ENCODE measurements at regions not wholly inside any gene's neighbourhood (a gene's known extent, or its start where the extent isn't known, plus 50 kb on each side); places are given as distances from the start of the nearest gene placed in this dataset.

DNA sequence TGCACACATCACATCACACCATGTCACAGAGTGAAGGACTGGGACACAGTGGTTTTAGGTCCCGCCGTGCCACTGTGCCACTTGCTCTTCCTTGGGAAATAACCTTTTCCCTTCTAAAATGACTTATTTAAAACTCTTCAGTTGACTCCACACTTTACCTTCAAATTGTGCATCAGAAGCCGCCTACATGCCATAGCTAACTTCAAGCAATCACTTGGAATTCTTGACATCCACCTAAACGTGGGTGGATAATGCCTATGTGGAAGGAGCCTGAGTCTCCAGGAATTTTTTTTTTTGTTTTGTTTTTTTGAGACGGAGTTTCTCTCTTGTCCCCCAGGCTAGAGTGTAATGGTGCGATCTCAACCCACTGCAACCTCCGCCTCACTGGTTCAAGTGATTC lies 777.4 kb upstream of the TENM3 start:
- in situ Hi-C loops (cut with HindIII; ENCODE audit: low pct_ligation_motif_present, low pct_unique_long_range_greater_than_20kb, low sequenced_read_pairs) = no loop called here

DNA sequence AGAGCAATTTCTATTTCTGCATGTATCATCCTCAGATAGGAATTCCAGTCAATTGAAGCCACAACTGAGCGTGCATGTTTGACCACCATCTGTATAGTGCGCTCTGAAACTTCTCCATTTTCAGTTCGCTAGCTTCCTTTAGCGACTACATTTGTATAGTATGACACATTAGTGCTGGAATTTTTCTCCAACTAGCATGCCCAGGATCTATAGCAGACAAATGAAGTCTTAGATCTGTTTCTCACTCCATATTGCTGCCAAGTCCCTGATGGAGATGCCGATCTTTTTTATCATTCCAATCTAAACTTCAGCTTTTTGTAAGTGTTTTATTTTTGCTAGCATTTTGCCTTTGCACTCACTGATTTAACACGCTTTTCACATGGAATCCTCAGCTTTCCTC lies 774.8 kb upstream of the TENM3 start:
- in situ Hi-C loops (cut with HindIII; ENCODE audit: low pct_ligation_motif_present, low pct_unique_long_range_greater_than_20kb, low sequenced_read_pairs) = no loop called here
- DNase-seq = no peak

More for the DNA sequence above, 777.4 kb upstream of the TENM3 start:
- DNase-seq = no peak

DNA sequence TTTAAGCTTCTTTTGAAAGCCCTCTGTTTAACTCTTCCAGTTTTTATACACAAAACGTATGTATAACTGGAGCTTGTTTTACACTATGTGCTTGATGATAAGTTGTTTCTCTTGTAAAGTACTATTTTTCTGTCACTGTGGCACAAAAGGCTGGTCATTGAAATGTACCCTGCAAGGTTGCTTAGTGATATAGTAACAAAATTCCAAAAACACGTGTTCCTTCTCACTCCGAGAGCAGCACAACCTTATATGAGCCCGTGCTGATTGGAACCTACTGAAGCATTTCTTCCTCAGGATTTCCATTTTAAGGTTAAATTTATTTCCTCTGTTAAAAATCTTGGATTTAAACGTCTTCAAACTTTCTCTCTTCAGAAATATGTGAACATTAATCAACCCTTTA lies 772.9 kb upstream of the TENM3 start:
- DNase-seq = no peak
- in situ Hi-C loops (cut with HindIII; ENCODE audit: low pct_ligation_motif_present, low pct_unique_long_range_greater_than_20kb, low sequenced_read_pairs) = no loop called here

DNA sequence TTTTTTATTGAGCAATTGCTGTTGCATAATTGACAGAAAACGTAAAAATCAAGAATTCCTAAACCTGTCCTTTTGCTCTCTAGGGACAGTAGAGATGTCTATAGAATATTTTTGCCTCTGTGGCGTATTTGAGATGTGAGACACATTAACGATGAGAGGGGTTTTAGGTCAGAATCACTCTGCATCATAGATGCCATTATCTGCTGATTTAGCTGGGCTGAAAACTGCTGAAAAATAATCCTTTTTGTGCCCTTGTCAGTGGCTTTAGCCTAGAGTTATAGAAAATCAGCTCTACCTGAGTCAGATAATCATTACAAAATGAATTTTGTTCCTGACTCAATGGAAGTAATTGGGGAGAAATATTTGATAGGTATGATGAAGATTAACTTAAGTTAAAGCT lies 767.8 kb upstream of the TENM3 start:
- in situ Hi-C loops (cut with HindIII; ENCODE audit: low pct_ligation_motif_present, low pct_unique_long_range_greater_than_20kb, low sequenced_read_pairs) = no loop called here
- DNase-seq = no peak

DNA sequence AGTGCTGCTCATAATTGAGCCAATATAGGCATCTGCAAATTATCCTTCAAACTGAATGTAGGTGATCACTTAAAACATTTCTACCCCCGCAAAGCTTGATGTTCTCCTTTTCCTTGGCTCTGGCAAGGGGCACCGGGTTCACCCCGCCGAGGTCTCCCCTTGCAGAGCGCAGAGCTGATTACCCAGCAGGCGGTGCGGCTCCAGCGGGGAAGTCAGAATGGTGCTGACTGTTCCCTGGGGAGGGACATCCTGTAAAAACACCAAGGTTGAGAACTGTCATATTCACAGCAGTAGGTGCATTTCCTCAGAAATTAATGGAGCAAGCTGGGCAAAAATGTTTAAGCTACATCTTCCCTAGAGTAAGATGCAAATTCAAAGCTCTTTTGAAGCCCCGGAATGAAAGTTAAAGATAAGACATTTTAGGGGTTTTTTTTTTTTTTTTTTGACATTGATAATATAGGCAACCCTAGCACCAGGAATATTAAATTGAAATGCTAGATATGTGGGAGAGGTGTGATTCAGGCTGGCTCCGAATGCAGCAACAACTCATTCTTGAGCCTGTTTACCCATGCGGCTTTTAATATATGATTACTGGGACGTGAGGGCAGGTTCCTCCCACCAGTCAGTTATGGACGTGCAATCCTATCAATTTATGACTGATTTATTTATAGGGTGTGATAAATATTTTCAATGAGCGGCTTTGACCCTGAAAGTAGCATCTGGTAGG lies 767.3 kb upstream of the TENM3 start:
- in situ Hi-C loops (cut with HindIII; ENCODE audit: low pct_ligation_motif_present, low pct_unique_long_range_greater_than_20kb, low sequenced_read_pairs) = no loop called here
- DNase-seq = no peak

DNA sequence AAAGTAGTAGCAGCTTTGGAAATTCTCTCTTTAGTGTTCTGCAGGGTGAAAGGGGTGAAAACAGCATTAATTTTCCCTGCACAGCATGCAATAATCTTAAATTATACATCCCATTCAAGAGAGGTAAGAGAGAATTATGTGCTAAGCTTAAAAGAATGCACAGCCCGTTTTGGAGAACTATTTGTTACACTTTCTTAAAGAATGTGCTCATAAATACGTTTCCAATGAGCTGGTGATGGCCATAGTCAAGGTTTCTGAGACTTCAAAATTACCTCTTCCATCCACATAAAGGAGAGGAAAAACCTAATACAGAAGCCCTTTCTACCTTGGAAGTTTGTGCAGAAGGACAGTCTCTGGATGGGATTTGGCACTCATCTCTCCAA lies 766.7 kb upstream of the TENM3 start:
- no peak for DNase-seq
- in situ Hi-C loops (cut with HindIII; ENCODE audit: low pct_ligation_motif_present, low pct_unique_long_range_greater_than_20kb, low sequenced_read_pairs) = no loop called here

DNA sequence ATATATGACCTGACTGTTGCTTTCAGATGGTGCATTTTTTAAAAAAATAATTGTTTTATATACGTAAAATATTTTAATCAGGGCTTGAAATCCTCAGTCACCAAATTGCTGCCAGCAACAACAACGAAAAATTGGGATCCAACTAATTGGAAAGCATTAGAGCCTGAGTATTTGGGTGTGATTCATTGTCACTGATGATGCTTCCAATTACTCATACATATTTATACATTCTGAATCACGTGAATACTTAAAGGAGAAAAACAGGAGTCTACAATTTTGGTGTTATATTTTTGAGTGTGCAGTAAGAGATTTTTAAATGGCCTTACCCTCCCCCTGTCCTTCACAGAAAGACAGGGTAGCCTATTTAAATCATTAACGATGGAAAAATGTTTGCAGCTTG lies 765.6 kb upstream of the TENM3 start:
- in situ Hi-C loops (cut with HindIII; ENCODE audit: low pct_ligation_motif_present, low pct_unique_long_range_greater_than_20kb, low sequenced_read_pairs) = no loop called here
- DNase-seq = no peak

DNA sequence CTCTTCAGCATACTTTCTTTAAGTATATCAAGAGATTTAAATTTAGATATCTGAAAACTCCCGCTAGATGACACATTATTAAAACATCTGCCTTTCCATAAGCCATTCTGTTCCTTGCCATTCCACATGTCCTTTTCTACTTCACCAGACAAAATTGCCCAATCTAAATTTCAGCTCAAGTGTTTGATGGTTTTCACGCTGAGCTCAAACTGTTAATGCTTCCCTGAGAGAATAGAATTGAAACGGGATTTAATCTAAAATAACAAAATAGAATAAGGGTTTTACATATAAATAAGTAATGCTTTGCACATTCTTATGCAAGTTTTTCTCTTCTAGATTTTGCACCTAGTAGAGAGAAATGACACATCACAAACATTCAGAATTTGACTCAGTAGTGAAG lies 764.5 kb upstream of the TENM3 start:
- no peak for DNase-seq
- in situ Hi-C loops (cut with HindIII; ENCODE audit: low pct_ligation_motif_present, low pct_unique_long_range_greater_than_20kb, low sequenced_read_pairs) = no loop called here

DNA sequence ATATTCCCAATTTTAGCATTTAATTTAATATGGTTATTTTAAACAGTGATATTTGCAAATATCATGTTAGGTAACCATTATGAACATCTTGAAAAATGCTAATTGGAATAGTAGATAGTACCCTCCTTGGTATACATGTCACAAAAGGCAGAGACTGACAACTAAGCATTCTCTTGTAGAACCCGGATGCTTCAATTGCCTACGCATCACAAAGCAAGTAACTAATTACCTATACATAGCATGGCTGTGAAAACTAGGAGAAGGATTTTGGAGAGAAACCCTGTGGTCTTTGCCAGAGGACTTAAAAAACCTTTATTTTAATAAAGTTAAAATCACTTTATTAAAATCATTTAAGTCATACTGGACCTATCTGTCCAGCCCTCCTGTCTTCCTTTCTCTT lies 764.1 kb upstream of the TENM3 start:
- no peak for DNase-seq
- in situ Hi-C loops (cut with HindIII; ENCODE audit: low pct_ligation_motif_present, low pct_unique_long_range_greater_than_20kb, low sequenced_read_pairs) = no loop called here

DNA sequence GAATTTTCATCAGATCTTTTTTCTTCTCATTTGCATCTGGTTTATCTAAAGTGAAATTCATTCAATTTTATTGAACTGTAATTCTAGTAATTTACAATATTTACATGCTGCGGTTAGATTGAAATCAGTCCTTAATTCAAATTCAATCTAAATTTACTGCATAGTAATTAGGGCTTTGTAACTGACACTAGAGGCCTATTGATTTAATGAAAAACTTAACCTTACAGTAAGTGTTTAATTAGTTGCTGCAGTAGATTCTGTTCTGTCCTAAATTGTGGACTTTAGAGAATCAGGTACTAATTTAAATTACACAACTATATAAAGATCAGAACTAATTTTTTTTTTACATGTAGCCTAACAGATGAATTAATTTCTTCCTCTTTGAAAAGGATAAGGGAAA lies 758.8 kb upstream of the TENM3 start:
- in situ Hi-C loops (cut with HindIII; ENCODE audit: low pct_ligation_motif_present, low pct_unique_long_range_greater_than_20kb, low sequenced_read_pairs) = no loop called here
- no peak for DNase-seq

DNA sequence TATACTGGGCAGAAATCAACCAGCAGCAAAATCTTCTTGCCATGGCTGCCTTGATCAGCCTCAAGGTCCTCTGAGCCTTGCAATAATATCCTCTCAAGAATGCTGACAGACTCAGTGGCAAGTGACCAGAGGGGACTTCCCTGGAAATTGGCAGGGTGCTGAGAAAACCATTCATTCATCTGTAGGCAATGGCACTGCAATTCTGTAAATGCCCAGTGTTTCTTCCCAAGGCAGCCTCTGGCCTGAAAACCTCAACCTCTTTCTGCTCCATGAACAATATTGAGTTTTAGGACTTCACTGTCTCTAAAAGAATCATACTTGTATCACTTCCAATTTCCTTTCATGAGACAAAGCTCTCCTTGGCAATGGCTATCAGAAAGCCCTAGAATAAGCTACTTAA lies 754.3 kb upstream of the TENM3 start:
- DNase-seq = no peak
- in situ Hi-C loops (cut with HindIII; ENCODE audit: low pct_ligation_motif_present, low pct_unique_long_range_greater_than_20kb, low sequenced_read_pairs) = no loop called here

DNA sequence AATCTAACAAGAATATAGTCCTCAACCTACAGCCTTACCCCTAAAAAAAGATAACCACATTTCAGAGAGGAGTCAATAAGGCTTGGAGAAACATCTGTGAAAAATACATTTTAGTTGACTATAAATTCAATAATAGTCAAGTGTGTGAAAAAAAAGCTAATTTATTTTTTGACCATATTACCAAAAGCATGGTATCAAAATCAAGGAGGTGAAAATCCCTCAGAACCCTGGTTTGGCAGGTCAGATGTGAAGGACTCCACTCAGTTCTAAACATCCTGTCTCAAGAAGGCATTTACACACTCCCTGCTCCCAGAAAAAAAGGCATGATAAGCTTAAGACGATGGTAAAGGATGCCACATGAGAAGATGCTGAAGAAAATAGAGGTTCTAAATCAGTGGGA lies 745.1 kb upstream of the TENM3 start:
- in situ Hi-C loops (cut with HindIII; ENCODE audit: low pct_ligation_motif_present, low pct_unique_long_range_greater_than_20kb, low sequenced_read_pairs) = no loop called here
- DNase-seq = no peak

DNA sequence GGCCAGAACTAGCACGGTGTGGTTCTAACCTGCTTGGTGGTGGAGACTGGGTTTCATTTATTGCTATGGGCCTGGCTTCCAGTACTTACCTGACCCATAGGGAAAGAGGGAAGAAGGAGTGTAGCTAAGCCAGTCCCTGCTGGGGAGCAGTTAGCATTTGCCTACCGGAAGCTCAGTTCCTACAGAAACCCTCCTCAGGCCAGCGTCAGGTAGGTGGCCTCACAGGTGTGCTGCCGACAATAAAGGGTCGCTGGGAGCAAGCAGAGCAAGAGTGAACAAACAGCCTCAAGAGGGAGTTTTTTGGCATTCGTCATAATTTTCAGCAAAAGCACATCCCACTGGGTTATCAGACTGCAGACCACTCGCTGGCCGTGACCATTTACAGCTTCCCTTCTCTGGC lies 740.6 kb upstream of the TENM3 start:
- no peak for DNase-seq
- in situ Hi-C loops (cut with HindIII; ENCODE audit: low pct_ligation_motif_present, low pct_unique_long_range_greater_than_20kb, low sequenced_read_pairs) = no loop called here

DNA sequence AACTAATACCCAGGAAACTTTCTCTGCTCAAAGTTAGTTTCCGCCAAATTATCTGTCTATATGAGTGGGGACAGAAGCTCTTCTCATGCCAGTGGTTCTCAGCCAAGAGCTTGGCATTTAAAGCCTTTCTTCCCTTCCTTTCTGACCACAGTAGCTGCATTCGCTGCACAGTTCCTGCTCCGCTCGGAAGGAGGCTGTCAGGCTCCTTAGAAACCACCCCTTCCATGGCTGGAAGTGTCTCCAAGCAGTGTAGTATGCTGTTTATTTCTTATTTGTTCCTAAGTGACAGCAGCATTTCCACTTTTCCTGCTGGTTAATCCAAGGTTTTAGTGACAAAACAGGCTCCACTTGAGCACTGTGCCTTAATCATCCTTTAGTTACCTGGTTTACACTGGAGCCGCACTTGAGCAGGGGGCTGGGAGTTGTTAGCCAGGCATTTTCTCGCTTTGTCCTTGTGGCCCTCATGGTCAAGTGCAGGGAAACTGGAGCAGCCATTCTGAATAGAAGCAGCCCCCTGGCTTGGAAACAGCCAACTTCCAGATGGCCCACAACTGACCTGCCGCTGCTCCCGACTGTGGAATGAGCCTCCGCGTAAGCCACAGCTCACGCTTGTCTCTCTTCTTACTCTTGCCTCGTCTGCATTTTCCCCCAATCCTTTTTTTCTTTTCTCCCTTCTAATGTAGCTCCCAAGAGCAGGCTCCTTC lies 739.4 kb upstream of the TENM3 start:
- no peak for DNase-seq
- in situ Hi-C loops (cut with HindIII; ENCODE audit: low pct_ligation_motif_present, low pct_unique_long_range_greater_than_20kb, low sequenced_read_pairs) = no loop called here

DNA sequence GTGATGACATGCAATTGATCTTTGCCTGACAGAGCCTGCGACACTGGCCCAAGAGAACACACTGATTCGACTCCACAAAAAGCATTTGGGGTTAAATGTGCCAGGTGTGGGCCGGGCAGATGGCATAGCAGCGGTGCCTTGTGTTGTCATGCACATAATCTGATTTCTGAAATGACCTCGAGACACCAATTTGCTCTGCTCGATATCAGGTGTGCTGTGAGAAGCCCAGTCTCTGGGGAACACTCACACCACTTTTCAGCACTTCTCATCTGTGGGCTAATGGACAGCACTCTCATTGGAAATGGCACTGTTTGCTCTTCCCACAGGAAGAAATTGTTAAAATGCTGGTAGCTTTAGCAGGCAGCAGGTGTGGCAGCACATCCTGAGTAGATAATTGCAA lies 738.3 kb upstream of the TENM3 start:
- no peak for DNase-seq
- in situ Hi-C loops (cut with HindIII; ENCODE audit: low pct_ligation_motif_present, low pct_unique_long_range_greater_than_20kb, low sequenced_read_pairs) = no loop called here

DNA sequence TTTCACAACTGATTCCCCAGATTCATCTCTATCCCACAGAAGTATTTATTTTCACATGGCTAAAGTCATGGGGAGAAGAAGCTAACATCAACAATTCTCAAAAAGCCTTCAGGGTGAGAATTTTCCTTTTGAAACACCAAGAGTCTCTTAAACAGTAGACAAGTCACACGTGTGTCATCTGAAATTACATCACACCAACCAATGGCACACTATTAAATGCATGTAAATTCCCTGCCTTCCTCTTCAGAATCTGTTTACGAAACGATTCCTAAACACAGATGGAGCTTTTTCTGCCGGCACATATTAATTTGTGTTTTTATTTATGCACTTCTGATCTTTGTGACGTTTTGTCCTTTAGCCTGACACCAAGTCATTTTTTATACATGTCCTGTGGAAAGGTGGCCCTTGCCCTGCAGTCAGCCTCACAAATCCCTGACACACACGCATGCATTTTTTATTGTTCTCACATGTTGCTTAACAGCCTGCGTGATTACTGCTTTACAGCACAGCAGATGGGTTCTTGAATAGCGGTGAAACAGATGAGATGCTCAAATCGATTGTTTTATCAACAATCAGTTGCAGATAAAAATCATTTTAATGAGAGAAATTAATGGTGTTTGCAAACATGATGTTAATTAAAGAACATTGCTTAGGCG lies 735.9 kb upstream of the TENM3 start:
- DNase-seq = no peak
- in situ Hi-C loops (cut with HindIII; ENCODE audit: low pct_ligation_motif_present, low pct_unique_long_range_greater_than_20kb, low sequenced_read_pairs) = no loop called here

DNA sequence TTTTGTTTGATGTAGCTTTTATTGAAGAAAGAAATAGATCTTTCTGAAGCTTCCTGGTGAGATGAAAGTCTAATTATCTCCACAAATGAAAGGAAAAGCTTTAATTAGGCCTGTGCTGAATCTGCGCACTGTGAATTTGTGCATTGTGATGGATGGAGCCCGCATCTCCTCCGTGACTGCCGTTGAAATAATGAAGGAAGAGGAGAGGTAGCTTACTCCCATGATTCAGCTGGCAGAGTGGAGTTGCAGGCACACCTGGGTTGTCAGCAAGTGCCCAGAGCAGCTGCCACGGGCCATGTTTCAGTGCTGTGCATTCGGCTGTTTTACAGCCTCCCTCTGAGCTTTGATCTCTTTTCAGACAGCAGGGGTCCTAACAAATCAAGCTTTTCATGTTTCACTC lies 735.3 kb upstream of the TENM3 start:
- in situ Hi-C loops (cut with HindIII; ENCODE audit: low pct_ligation_motif_present, low pct_unique_long_range_greater_than_20kb, low sequenced_read_pairs) = no loop called here
- no peak for DNase-seq

DNA sequence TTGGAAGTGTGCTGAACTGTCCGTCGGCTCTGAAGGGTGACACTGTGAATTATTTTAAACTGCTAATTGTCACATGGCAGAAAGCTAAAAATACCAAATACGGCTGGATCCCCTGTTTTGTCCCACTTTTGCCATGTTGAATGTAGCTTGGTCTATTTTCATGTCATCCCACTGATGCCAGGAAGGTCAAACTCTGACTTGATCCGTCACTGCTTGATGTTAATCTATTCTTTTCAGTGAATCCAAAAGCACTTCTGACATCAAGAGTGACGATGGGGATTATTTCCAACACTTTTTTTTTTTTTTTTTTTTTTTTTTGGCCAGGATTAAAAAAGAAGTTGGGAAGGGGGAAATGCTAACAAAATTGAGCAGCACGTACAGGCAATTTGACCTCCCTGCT lies 734.6 kb upstream of the TENM3 start:
- in situ Hi-C loops (cut with HindIII; ENCODE audit: low pct_ligation_motif_present, low pct_unique_long_range_greater_than_20kb, low sequenced_read_pairs) = no loop called here
- no peak for DNase-seq

DNA sequence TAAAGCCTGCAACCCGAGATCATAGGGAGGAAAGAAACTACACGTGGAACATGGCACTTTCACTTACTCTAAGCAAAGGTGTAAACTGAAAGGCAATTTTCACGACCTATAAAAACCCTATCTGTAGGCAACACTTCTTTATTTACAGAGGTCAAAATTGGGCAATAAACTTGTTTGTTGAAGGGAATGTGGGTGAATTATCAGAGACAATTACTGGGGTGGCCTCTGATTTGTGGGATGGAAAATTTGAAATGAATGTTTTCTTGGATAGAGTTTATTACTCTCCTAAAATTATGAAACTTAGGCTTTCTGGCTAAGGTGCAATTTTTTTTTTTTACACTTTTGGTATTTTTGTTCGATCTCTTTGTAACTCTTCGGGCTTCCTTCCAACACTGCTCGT lies 734.1 kb upstream of the TENM3 start:
- in situ Hi-C loops (cut with HindIII; ENCODE audit: low pct_ligation_motif_present, low pct_unique_long_range_greater_than_20kb, low sequenced_read_pairs) = no loop called here
- DNase-seq = no peak

DNA sequence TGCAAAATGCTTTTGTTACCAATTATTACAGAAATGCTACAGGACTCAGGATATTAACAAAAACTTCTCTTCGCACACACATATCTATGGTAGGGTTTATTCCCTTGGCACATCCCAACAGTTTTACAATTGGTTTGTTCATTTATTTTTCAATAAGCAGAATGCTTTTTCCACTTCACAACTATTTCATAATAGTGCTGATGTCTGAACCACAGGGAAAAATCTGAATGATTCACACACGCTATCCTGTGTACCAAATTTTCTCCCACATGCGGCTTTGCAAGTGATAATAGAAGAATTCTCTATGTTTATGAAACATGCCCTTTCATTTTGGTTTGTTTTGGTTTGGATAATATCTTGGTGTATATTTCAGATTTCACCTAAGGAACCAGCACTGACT lies 725.7 kb upstream of the TENM3 start:
- in situ Hi-C loops (cut with HindIII; ENCODE audit: low pct_ligation_motif_present, low pct_unique_long_range_greater_than_20kb, low sequenced_read_pairs) = no loop called here
- DNase-seq = no peak
